NCI-H526 (cell line): ENCODE measurements at regions not wholly inside any gene's neighbourhood (a gene's known extent, or its start where the extent isn't known, plus 50 kb on each side); places are given as distances from the start of the nearest gene placed in this dataset.

Experiments
- DNase-seq, 2 experiments: peaks; one replicate each; lab custom pipeline; 2025; lab: John Stamatoyannopoulos, UW

GRCh38 chr14:27372771-27373170 is 774.9 kb upstream of the NOVA1 start:
- no peak for DNase-seq

GRCh38 chr14:27384124-27384523 is 786.3 kb upstream of the NOVA1 start:
- DNase-seq: no peak

- DNase-seq: no peak
Measured at GRCh38 chr14:27386391-27386790, 788.6 kb upstream of the NOVA1 start.

GRCh38 chr14:27387463-27387862 is 789.6 kb upstream of the NOVA1 start:
- DNase-seq: no peak

GRCh38 chr14:27389402-27389801 is 791.6 kb upstream of the NOVA1 start:
- no peak for DNase-seq

- no peak for DNase-seq
Measured at GRCh38 chr14:27390155-27390554, 792.3 kb upstream of the NOVA1 start.

- no peak for DNase-seq
Measured at GRCh38 chr14:27391331-27391730, 793.5 kb upstream of the NOVA1 start.

- DNase-seq: no peak
Measured at GRCh38 chr14:27392153-27392552, 794.3 kb upstream of the NOVA1 start.

GRCh38 chr14:27409944-27410343 is 812.1 kb upstream of the NOVA1 start:
- no peak for DNase-seq

GRCh38 chr14:27410981-27411380 is 813.1 kb upstream of the NOVA1 start:
- DNase-seq: no peak

GRCh38 chr14:27427796-27428195 is 830.0 kb upstream of the NOVA1 start:
- no peak for DNase-seq

- DNase-seq: peak in 1 of 2 experiments; percentile 1
Measured at GRCh38 chr14:27435923-27436670, 838.3 kb upstream of the NOVA1 start.

- no peak for DNase-seq
Measured at GRCh38 chr14:27484633-27485032, 886.8 kb upstream of the NOVA1 start.

- DNase-seq: no peak
Measured at GRCh38 chr14:27485193-27485592, 887.4 kb upstream of the NOVA1 start.

GRCh38 chr14:27506272-27506671 is 908.4 kb upstream of the NOVA1 start:
- no peak for DNase-seq

- peak; percentile 34 to 61 for DNase-seq
Measured at GRCh38 chr14:27528328-27528727, 930.5 kb upstream of the NOVA1 start.

- no peak for DNase-seq
Measured at GRCh38 chr14:27536748-27537147, 938.9 kb upstream of the NOVA1 start.

GRCh38 chr14:27546111-27546510 is 948.3 kb upstream of the NOVA1 start:
- no peak for DNase-seq

GRCh38 chr14:27553790-27554189 is 956.0 kb upstream of the NOVA1 start:
- DNase-seq: peak in 1 of 2 experiments; percentile 39

- no peak for DNase-seq
Measured at GRCh38 chr14:27557445-27557844, 959.6 kb upstream of the NOVA1 start.

- DNase-seq: no peak
Measured at GRCh38 chr14:27559848-27560247, 962.0 kb upstream of the NOVA1 start.

- no peak for DNase-seq
Measured at GRCh38 chr14:27566843-27567382, 969.1 kb upstream of the NOVA1 start.

- no peak for DNase-seq
Measured at GRCh38 chr14:27573018-27573417, 975.2 kb upstream of the NOVA1 start.

GRCh38 chr14:27587103-27587502 is 989.3 kb upstream of the NOVA1 start:
- no peak for DNase-seq
